SK-N-SH (cell line): ENCODE measurements at regions not wholly inside any gene's neighbourhood (a gene's known extent, or its start where the extent isn't known, plus 50 kb on each side); places are given as distances from the start of the nearest gene placed in this dataset.

ENCODE experiments used
- CHD2 ChIP-seq: fragments of 150-350 bp; IDR thresholded peaks from 2 replicates; pipeline ENCODE4 v1.6.1; 2018; ENCODE audit warnings: low read length; ENCODE audit not compliant: partially characterized antibody
- CTCF ChIP-seq: fragments of 200-600 bp; sonication (generic); IDR thresholded peaks from 2 replicates; pipeline ENCODE4 v1.6.1; 2017; ENCODE audit warnings: antibody characterized with exemption, mild to moderate bottlenecking, moderate library complexity
- ELF1 ChIP-seq: IDR thresholded peaks from 2 replicates; pipeline ENCODE4 v1.4.0; 2012
- EZH2phosphoT487 ChIP-seq: fragments of 200-600 bp; sonication (generic); IDR thresholded peaks from 2 replicates; pipeline ENCODE4 v1.6.1; 2017; ENCODE audit warnings: low read depth, mixed run types, mild to moderate bottlenecking, antibody characterized with exemption, moderate library complexity, borderline replicate concordance
- FOXM1 ChIP-seq: IDR thresholded peaks from 2 replicates; pipeline ENCODE4 v1.4.0; 2012; ENCODE audit warnings: low read depth, mild to moderate bottlenecking
- MAX ChIP-seq: IDR thresholded peaks from 2 replicates; pipeline ENCODE4 v1.4.0; 2012; ENCODE audit warnings: low read depth
- POLR2AphosphoS5 ChIP-seq: IDR thresholded peaks from 2 replicates; pipeline ENCODE4 v1.6.1; 2012; ENCODE audit warnings: low read depth, low read length
- USF2 ChIP-seq: fragments of 150-350 bp; IDR thresholded peaks from 2 replicates; pipeline ENCODE4 v1.6.1; 2017; ENCODE audit warnings: antibody characterized with exemption, low read length, low read depth, borderline replicate concordance

GRCh38 chr5:93850311-93850710 is 108.9 kb upstream of the POU5F2 start:
- no peak for TF ChIP-seq FOXM1
- TF ChIP-seq CTCF = no peak
- no peak for TF ChIP-seq MAX
- TF ChIP-seq POLR2AphosphoS5 = no peak
- no peak for TF ChIP-seq ELF1
- TF ChIP-seq CHD2 = no peak
- TF ChIP-seq USF2 = no peak
- TF ChIP-seq EZH2phosphoT487 = no peak
